Neural progenitor cell (in vitro differentiated cells): ENCODE measurements at regions not wholly inside any gene's neighbourhood (a gene's known extent, or its start where the extent isn't known, plus 50 kb on each side); places are given as distances from the start of the nearest gene placed in this dataset.

Experiments
- EZH2 ChIP-seq: fragments of 200-600 bp; sonication (generic); IDR thresholded peaks from 2 replicates; pipeline ENCODE4 v1.6.1; 2017; ENCODE audit warnings: antibody characterized with exemption, mild to moderate bottlenecking, moderate library complexity
- TF ChIP-seq, protein P1 (sequence below): fragments of 200-600 bp; sonication (generic); IDR thresholded peaks from 2 replicates; pipeline ENCODE4 v1.5.1; 2017; ENCODE audit warnings: antibody characterized with exemption, mild to moderate bottlenecking

- TF ChIP-seq, protein P1, sequence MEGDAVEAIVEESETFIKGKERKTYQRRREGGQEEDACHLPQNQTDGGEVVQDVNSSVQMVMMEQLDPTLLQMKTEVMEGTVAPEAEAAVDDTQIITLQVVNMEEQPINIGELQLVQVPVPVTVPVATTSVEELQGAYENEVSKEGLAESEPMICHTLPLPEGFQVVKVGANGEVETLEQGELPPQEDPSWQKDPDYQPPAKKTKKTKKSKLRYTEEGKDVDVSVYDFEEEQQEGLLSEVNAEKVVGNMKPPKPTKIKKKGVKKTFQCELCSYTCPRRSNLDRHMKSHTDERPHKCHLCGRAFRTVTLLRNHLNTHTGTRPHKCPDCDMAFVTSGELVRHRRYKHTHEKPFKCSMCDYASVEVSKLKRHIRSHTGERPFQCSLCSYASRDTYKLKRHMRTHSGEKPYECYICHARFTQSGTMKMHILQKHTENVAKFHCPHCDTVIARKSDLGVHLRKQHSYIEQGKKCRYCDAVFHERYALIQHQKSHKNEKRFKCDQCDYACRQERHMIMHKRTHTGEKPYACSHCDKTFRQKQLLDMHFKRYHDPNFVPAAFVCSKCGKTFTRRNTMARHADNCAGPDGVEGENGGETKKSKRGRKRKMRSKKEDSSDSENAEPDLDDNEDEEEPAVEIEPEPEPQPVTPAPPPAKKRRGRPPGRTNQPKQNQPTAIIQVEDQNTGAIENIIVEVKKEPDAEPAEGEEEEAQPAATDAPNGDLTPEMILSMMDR, result no peak
- no peak for TF ChIP-seq EZH2
Measured at GRCh38 chr2:156790343-156791037, 354.3 kb downstream of the GPD2 start.
